ENCODE measurements at regions not wholly inside any gene's neighbourhood (a gene's known extent, or its start where the extent isn't known, plus 50 kb on each side); places are given as distances from the start of the nearest gene placed in this dataset.

DNA sequence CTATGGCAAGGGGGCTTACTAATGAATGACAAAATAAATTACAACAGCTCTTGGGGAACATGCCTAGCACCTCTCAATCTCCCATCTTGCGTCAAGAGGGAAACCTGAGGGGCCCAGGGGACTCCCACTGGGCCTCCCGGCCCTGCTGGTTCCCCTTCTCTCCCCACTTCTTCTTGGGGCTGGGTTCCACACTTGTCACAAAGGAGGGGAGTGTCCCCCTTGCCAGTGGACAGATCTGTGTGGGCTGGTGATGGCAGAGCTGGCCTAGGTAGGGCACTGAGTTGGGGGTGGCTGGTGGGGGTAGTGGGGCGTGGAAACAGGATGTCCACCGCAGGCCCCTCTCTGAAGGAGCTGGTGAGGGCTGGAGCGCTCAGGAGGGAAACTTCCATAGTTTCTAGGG is 184.0 kb upstream of the HAAO start:
- peaks cover 0 to 1% of the 10 kb centered on the region in 2 experiments; a peak in 1 of 4 replicates for H3K27me3 ChIP-seq (replicated peaks in 1 of 2; ENCODE audit: control insufficient read depth in 2 of 2, insufficient read depth in 2 of 2, low read length in 1 of 2)
- ChIA-PET RAD21 (ENCODE audit: unreplicated experiment) (interaction anchor here (0.7 to 5.6 kb wide), 9 partner anchors 11 to 601 kb away, joined by 3 to 40 read pairs (median 5); partner anchors contain the start of gene ZFP36L2), POLR2A (interaction anchor here (0.5 to 0.6 kb wide), 2 partner anchors 247 to 501 kb away, joined by 3 read pairs; no protein-coding TSS in a partner anchor), SMC1A (ENCODE audit: uncharacterized antibody, unreplicated experiment) (interaction anchor here (0.6 to 6.0 kb wide), 6 partner anchors 102 to 566 kb away, joined by 3 to 40 read pairs (median 6); no protein-coding TSS in a partner anchor), CTCF (interaction anchor here (0.6 to 7.2 kb wide), 8 partner anchors 9 to 566 kb away, joined by 3 to 61 read pairs (median 7); no protein-coding TSS in a partner anchor)
- no peak for DNase-seq (ENCODE audit: low read depth, low spot score)
- H3K4me2 ChIP-seq (ENCODE audit: control insufficient read depth, insufficient read depth), result no peak overlapping the region
- H2AFZ ChIP-seq (ENCODE audit: control insufficient read depth, low read depth, low read length), result no peak overlapping the region
- no peak for FAIRE-seq
- intact Hi-C loops (cut with micrococcal nuclease; ENCODE audit: unreplicated experiment) (loop anchor here (10.0 kb wide), 2 partner anchors 428 to 508 kb away; no protein-coding TSS in a partner anchor), in situ Hi-C loops (cut with MboI) (no loop called here)
- TF ChIP-seq ZZZ3 (IDR thresholded peaks at IDR 0.05; ENCODE audit: control insufficient read depth, insufficient read length, low read depth) (no peak), ZNF274 (IDR thresholded peaks at IDR 0.05; ENCODE audit: insufficient read depth, insufficient read length) (no peak), TCF12 (IDR thresholded peaks at IDR 0.05; ENCODE audit: low read depth, low read length) (no peak), EGR1 (IDR thresholded peaks at IDR 0.05; ENCODE audit: borderline replicate concordance in 1 of 2, low read depth in 2 of 2, low read length in 2 of 2) (no peak), NR2C2 (IDR thresholded peaks at IDR 0.05; ENCODE audit: borderline replicate concordance, control insufficient read depth, insufficient read length, low read depth) (no peak)
- TF ChIP-seq, protein P1, sequence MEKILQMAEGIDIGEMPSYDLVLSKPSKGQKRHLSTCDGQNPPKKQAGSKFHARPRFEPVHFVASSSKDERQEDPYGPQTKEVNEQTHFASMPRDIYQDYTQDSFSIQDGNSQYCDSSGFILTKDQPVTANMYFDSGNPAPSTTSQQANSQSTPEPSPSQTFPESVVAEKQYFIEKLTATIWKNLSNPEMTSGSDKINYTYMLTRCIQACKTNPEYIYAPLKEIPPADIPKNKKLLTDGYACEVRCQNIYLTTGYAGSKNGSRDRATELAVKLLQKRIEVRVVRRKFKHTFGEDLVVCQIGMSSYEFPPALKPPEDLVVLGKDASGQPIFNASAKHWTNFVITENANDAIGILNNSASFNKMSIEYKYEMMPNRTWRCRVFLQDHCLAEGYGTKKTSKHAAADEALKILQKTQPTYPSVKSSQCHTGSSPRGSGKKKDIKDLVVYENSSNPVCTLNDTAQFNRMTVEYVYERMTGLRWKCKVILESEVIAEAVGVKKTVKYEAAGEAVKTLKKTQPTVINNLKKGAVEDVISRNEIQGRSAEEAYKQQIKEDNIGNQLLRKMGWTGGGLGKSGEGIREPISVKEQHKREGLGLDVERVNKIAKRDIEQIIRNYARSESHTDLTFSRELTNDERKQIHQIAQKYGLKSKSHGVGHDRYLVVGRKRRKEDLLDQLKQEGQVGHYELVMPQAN (conservative IDR thresholded peaks at IDR 0.05), result no peak
- TF ChIP-seq, protein P2, sequence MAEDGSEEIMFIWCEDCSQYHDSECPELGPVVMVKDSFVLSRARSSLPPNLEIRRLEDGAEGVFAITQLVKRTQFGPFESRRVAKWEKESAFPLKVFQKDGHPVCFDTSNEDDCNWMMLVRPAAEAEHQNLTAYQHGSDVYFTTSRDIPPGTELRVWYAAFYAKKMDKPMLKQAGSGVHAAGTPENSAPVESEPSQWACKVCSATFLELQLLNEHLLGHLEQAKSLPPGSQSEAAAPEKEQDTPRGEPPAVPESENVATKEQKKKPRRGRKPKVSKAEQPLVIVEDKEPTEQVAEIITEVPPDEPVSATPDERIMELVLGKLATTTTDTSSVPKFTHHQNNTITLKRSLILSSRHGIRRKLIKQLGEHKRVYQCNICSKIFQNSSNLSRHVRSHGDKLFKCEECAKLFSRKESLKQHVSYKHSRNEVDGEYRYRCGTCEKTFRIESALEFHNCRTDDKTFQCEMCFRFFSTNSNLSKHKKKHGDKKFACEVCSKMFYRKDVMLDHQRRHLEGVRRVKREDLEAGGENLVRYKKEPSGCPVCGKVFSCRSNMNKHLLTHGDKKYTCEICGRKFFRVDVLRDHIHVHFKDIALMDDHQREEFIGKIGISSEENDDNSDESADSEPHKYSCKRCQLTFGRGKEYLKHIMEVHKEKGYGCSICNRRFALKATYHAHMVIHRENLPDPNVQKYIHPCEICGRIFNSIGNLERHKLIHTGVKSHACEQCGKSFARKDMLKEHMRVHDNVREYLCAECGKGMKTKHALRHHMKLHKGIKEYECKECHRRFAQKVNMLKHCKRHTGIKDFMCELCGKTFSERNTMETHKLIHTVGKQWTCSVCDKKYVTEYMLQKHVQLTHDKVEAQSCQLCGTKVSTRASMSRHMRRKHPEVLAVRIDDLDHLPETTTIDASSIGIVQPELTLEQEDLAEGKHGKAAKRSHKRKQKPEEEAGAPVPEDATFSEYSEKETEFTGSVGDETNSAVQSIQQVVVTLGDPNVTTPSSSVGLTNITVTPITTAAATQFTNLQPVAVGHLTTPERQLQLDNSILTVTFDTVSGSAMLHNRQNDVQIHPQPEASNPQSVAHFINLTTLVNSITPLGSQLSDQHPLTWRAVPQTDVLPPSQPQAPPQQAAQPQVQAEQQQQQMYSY (CRISPR knock-in tag; IDR thresholded peaks at IDR 0.05), result no peak
- TF ChIP-seq, protein P3, sequence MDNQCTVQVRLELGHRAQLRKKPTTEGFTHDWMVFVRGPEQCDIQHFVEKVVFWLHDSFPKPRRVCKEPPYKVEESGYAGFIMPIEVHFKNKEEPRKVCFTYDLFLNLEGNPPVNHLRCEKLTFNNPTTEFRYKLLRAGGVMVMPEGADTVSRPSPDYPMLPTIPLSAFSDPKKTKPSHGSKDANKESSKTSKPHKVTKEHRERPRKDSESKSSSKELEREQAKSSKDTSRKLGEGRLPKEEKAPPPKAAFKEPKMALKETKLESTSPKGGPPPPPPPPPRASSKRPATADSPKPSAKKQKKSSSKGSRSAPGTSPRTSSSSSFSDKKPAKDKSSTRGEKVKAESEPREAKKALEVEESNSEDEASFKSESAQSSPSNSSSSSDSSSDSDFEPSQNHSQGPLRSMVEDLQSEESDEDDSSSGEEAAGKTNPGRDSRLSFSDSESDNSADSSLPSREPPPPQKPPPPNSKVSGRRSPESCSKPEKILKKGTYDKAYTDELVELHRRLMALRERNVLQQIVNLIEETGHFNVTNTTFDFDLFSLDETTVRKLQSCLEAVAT (IDR thresholded peaks at IDR 0.05), result no peak
- H3K9ac ChIP-seq (ENCODE audit: control insufficient read depth, insufficient read depth, low read length), result no peak overlapping the region
- no peaks in the 10 kb centered on the region for H3K36me3 ChIP-seq (ENCODE audit: control insufficient read depth in 2 of 2, insufficient read depth in 2 of 2, low read length in 1 of 2)
- WGBS (ENCODE audit: insufficient coverage, insufficient replicate concordance, low lambda C conversion rate, missing lambda C conversion rate), result 20% methylated on average over 5 of the region's 5 CpGs
- no peak overlapping the region for H3K4me3 ChIP-seq
- peaks cover 3% of the 10 kb centered on the region; the same call in 2 of the 3 replicates for H3K9me3 ChIP-seq (replicated peaks; ENCODE audit: control insufficient read depth, insufficient read depth, low read length)
- no peaks in the 10 kb centered on the region for H3K79me2 ChIP-seq (ENCODE audit: control insufficient read depth, insufficient read depth, low read length)
- no peak overlapping the region for H3K27ac ChIP-seq (ENCODE audit: control insufficient read depth, insufficient read depth)
- H4K20me1 ChIP-seq (ENCODE audit: control insufficient read depth, insufficient read depth), result no peaks in the 10 kb centered on the region
- peaks cover 14% of the 10 kb centered on the region for H3K4me1 ChIP-seq (ENCODE audit: control insufficient read depth, insufficient read depth, low read length)
- no peak for ATAC-seq
- no TSS peak for BruUV-seq (replicated peaks)
